ENCODE measurements at regions not wholly inside any gene's neighbourhood (a gene's known extent, or its start where the extent isn't known, plus 50 kb on each side); places are given as distances from the start of the nearest gene placed in this dataset.

DNA sequence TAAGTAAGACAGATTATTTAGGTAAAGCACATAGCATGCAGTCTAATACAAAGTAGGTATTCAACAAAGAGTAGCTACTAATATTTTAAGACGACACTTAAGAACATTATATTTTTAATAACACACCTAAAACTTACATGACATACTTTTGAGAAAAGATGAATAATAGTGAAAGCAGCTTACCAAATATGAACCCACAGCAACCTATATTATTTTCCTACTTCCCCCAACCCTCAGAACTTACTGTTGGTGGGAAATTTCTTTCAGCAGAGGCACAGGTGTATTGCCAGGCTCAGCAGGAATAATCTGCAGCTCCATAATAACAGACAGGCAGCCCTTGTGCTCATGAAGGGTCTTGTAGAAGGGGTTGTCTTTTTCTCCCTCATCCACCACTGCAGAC is 498.9 kb downstream of the GLUD2 start:
- no peak for TF ChIP-seq CTCF (IDR thresholded peaks at IDR 0.05)
- ATAC-seq: no peak
- H3K27ac ChIP-seq: no peak overlapping the region
- intact Hi-C loops (cut with DNase I): no loop called here
- no peak overlapping the region for H3K4me3 ChIP-seq
- H3K36me3 ChIP-seq (ENCODE audit: insufficient read depth in 1 of 2, low read depth in 1 of 2): no peaks in the 10 kb centered on the region
- no peak for DNase-seq
- 91 to 94% (median 92%) methylated on average over 1 of the region's 1 CpG for WGBS, 3 donors
- H3K9me3 ChIP-seq: no peaks in the 10 kb centered on the region
- H3K4me1 ChIP-seq: no peaks in the 10 kb centered on the region
- H3K27me3 ChIP-seq (ENCODE audit: insufficient read depth in 3 of 3, low read length in 2 of 3): no peaks in the 10 kb centered on the region

DNA sequence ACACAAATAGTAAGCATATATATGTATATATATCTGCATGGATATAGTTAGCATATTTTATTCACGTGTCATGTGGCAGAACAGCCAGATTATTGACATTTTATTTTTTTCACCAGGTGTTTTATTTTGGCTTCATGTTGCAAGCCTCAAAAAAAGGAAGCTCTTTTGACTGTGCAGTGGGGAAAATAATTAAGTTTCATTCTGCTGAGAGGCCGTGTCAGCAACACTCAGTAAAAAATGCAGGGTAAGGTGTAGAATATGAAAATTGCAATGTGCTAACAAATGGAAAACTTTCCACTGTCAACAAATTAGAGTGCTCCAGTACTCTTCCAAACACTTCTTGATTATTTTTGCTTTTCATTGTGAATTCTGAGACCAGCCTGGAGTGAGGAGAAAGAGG is 511.5 kb downstream of the GLUD2 start:
- WGBS, 3 donors: 25 to 36% (median 27%) methylated on average over 2 of the region's 2 CpGs
- no peak overlapping the region for H3K4me3 ChIP-seq
- no peaks in the 10 kb centered on the region for H3K9me3 ChIP-seq
- no peak for TF ChIP-seq CTCF (IDR thresholded peaks at IDR 0.05)
- intact Hi-C loops (cut with DNase I): no loop called here
- no peak for ATAC-seq
- no peaks in the 10 kb centered on the region for H3K4me1 ChIP-seq
- no peak overlapping the region for H3K27ac ChIP-seq
- no peaks in the 10 kb centered on the region for H3K27me3 ChIP-seq (ENCODE audit: insufficient read depth in 3 of 3, low read length in 2 of 3)
- DNase-seq: no peak
- no peaks in the 10 kb centered on the region for H3K36me3 ChIP-seq (ENCODE audit: insufficient read depth in 1 of 2, low read depth in 1 of 2)

DNA sequence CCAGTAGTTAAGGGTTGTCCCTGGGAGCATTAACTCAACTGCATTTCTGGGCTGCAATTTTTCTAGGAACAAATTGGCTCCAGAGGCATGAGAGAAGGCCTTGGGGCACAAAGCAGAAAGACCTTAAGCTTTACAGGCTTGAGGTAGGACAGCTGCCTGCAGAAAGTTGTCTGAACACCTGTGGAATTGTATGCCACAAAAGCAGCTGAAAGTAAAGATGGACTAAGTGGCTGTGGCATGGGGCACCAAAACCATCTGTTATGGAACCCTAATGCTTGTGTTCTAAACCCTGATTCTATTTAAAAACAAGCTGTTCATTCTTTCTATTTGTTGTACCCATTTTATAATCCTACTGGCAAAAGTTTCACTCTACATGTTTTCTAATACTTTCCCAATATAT is 515.2 kb downstream of the GLUD2 start:
- Histone ChIP-seq H3K36me3 (ENCODE audit: insufficient read depth in 1 of 2, low read depth in 1 of 2) (no peaks in the 10 kb centered on the region), H3K27me3 (ENCODE audit: insufficient read depth in 3 of 3, low read length in 2 of 3) (no peaks in the 10 kb centered on the region), H3K4me3 (no peak overlapping the region), H3K9me3 (no peaks in the 10 kb centered on the region), H3K27ac (no peak overlapping the region), H3K4me1 (no peaks in the 10 kb centered on the region)
- intact Hi-C loops (cut with DNase I): no loop called here
- no peak for TF ChIP-seq CTCF (IDR thresholded peaks at IDR 0.05)
- ATAC-seq (no peak), DNase-seq (no peak)

GRCh38 chrX:121569609-121570008 is 522.2 kb downstream of the GLUD2 start:
- DNase-seq (no peak), ATAC-seq (no peak)
- no peak overlapping the region for H3K27ac ChIP-seq
- no peaks in the 10 kb centered on the region for H3K27me3 ChIP-seq (ENCODE audit: insufficient read depth in 3 of 3, low read length in 2 of 3)
- no peak overlapping the region for H3K4me3 ChIP-seq
- H3K4me1 ChIP-seq: no peaks in the 10 kb centered on the region
- no peak for TF ChIP-seq CTCF (IDR thresholded peaks at IDR 0.05)
- no peaks in the 10 kb centered on the region for H3K9me3 ChIP-seq
- WGBS, 3 donors: 63 to 75% (median 63%) methylated on average over 4 of the region's 4 CpGs
- H3K36me3 ChIP-seq (ENCODE audit: insufficient read depth in 1 of 2, low read depth in 1 of 2): no peaks in the 10 kb centered on the region
- intact Hi-C loops (cut with DNase I): loop anchor here in 1 of 2 donors (10.0 kb wide), 1 partner anchor 775 kb away; no protein-coding TSS in a partner anchor

DNA sequence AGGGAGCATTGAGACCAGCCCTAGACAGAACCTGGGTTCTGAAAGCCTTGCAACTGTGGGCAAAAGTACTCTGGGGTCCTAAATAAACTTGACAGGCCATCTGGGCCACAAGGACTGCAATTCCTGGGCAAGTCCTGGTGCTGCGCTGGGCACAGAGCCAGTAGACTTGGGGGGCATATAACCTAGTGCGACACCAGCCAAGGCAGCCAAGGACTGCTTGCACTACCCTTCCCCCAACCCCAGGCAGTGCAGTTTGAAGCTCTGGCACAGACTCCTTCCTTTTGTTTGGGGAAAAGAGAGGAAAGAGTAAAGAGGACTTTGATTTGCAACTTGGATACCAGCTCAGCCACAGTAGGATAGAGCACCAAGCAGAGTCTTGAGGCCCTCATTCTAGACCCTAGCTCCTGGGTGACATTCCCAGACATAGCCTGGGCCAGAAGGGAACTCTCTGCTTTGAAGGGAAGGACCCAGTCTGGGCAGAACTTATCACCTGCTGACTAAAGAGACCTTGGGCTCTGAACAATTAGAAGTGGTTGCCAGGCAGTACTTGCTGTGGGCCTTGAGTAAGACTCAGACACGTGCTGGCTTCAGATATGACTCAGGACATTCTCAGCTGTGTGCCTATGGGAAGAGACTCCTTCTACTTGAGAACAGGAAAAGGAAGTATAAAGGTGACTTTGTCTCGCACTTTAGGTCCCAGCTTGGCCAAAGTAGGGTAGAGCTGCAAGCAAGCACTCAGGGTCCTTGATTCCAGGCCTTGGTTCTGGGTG is 522.8 kb downstream of the GLUD2 start:
- H3K4me1 ChIP-seq: no peaks in the 10 kb centered on the region
- H3K27ac ChIP-seq: no peak overlapping the region
- ATAC-seq: no peak
- intact Hi-C loops (cut with DNase I): loop anchor here in 1 of 2 donors (10.0 kb wide), 1 partner anchor 775 kb away; no protein-coding TSS in a partner anchor
- no peaks in the 10 kb centered on the region for H3K27me3 ChIP-seq (ENCODE audit: insufficient read depth in 3 of 3, low read length in 2 of 3)
- no peak for TF ChIP-seq CTCF (IDR thresholded peaks at IDR 0.05)
- no peaks in the 10 kb centered on the region for H3K36me3 ChIP-seq (ENCODE audit: insufficient read depth in 1 of 2, low read depth in 1 of 2)
- 67 to 74% (median 72%) methylated on average over 4 of the region's 4 CpGs for WGBS, 3 donors
- H3K9me3 ChIP-seq: no peaks in the 10 kb centered on the region
- H3K4me3 ChIP-seq: no peak overlapping the region
- peak in 1 of 2 donors; percentile 6 for DNase-seq
